Rectal smooth muscle tissue (tissue), 1 donor: ENCODE measurements at regions not wholly inside any gene's neighbourhood (a gene's known extent, or its start where the extent isn't known, plus 50 kb on each side); places are given as distances from the start of the nearest gene placed in this dataset.

Source experiments
- H3K27ac ChIP-seq: one replicate; pipeline ENCODE4 v1.7.0; 2013; ENCODE audit warnings: low read depth, low read length, inconsistent platforms
- H3K27me3 ChIP-seq: one replicate; pipeline ENCODE4 v1.7.0; 2013; ENCODE audit warnings: low read length; ENCODE audit not compliant: control insufficient read depth, insufficient read depth
- H3K36me3 ChIP-seq: one replicate; pipeline ENCODE4 v1.7.0; 2013; ENCODE audit warnings: low read length; ENCODE audit not compliant: control insufficient read depth, insufficient read depth
- H3K4me1 ChIP-seq: one replicate; pipeline ENCODE4 v1.7.0; 2013; ENCODE audit warnings: low read length; ENCODE audit not compliant: control insufficient read depth, insufficient read depth
- H3K4me3 ChIP-seq: one replicate; pipeline ENCODE4 v1.7.0; 2013; ENCODE audit warnings: low read length
- H3K9ac ChIP-seq: one replicate; pipeline ENCODE4 v1.7.0; 2013; ENCODE audit warnings: low read length

GRCh38 chr3:117811786-117812185 lies 1102.2 kb downstream of the TUSC7 start:
- Histone ChIP-seq H3K27me3 (no peaks in the 10 kb centered on the region), H3K36me3 (no peaks in the 10 kb centered on the region), H3K9ac (no peak overlapping the region), H3K27ac (no peak overlapping the region), H3K4me3 (no peak overlapping the region), H3K4me1 (no peaks in the 10 kb centered on the region)

- H3K9ac ChIP-seq, result no peak overlapping the region
- no peak overlapping the region for H3K27ac ChIP-seq
- H3K4me3 ChIP-seq, result no peak overlapping the region
- no peaks in the 10 kb centered on the region for H3K27me3 ChIP-seq
- no peaks in the 10 kb centered on the region for H3K36me3 ChIP-seq
- no peaks in the 10 kb centered on the region for H3K4me1 ChIP-seq
Measured at GRCh38 chr3:117814975-117815374, 1105.4 kb downstream of the TUSC7 start.

DNA sequence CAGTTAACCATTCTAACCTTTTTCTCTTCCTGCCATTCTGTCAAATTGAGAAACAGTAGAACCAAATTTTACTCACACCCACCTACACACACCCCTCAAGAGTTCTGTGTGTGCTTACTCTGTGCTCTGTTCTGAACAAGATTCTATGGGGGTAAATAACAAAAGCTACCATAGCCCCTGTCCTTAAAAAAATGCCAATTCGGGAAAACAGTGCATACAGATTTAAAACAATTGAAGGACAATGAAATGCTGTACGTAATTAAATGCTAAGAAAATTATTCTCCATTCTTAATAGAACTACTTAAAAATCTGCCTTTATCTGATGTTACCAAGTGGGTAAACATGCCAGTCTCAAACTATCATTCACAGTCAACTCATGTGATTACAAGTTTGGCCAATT lies 1107.5 kb downstream of the TUSC7 start:
- H3K9ac ChIP-seq, result no peak overlapping the region
- no peaks in the 10 kb centered on the region for H3K4me1 ChIP-seq
- H3K36me3 ChIP-seq, result no peaks in the 10 kb centered on the region
- no peak overlapping the region for H3K27ac ChIP-seq
- H3K4me3 ChIP-seq, result no peak overlapping the region
- no peaks in the 10 kb centered on the region for H3K27me3 ChIP-seq

DNA sequence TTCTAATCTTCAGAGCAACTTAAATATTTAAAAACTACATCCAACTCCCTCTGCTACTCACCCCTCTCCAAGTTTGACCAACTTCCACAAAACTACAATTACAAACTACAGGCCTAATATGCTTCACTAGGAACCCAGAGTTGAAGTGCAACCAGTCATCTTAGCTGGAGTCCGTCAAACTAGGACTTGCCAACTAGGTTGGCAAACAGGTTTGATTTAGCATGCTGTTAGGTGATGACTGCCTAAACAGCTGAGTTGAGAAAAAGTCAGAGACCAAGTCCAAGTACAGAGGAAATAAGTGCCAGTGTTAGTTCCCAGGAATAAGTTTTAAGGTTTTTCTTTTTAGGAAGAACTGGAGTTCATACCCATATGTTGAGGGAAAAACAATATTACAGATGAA lies 1109.0 kb downstream of the TUSC7 start:
- no peak overlapping the region for H3K27ac ChIP-seq
- H3K36me3 ChIP-seq, result no peaks in the 10 kb centered on the region
- H3K9ac ChIP-seq, result no peak overlapping the region
- H3K27me3 ChIP-seq, result no peaks in the 10 kb centered on the region
- H3K4me1 ChIP-seq, result no peaks in the 10 kb centered on the region
- H3K4me3 ChIP-seq, result no peak overlapping the region

DNA sequence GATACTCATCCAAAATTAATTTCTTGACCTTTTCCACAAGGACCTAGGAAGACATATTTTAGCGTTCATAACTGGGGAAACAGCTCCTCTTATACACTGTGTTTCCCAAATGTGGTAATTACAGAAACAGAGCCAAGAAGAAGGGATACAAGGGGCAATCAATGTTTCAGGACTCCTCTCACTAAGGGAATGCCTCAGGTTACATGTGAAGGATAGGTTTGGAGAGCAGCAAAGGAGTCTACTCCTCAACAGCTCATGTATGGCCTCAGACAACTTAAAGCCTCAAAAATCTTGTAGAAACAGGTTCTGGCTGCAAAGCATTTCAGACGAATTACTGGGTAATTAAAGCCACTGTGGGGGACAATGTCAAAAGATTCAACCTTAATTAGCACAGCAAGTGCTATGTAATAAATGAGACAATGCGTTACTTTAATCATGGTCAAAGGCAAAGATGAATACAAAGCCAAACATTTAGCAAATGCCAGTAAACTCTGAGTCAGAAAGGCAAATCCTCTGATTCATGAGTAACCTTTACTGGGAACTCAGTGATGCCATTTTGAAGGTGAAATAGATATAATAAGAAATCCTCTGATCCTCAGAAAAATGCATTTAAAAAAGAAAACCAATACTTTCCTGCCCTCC lies 1111.2 kb downstream of the TUSC7 start:
- Histone ChIP-seq H3K9ac (no peak overlapping the region), H3K27me3 (no peaks in the 10 kb centered on the region), H3K36me3 (no peaks in the 10 kb centered on the region), H3K27ac (no peak overlapping the region), H3K4me3 (no peak overlapping the region), H3K4me1 (no peaks in the 10 kb centered on the region)

GRCh38 chr3:117822416-117822815 lies 1112.8 kb downstream of the TUSC7 start:
- H3K4me1 ChIP-seq, result no peaks in the 10 kb centered on the region
- no peak overlapping the region for H3K4me3 ChIP-seq
- no peaks in the 10 kb centered on the region for H3K27me3 ChIP-seq
- no peak overlapping the region for H3K27ac ChIP-seq
- H3K9ac ChIP-seq, result no peak overlapping the region
- no peaks in the 10 kb centered on the region for H3K36me3 ChIP-seq

- H3K27me3 ChIP-seq, result no peaks in the 10 kb centered on the region
- H3K9ac ChIP-seq, result no peak overlapping the region
- no peak overlapping the region for H3K27ac ChIP-seq
- H3K36me3 ChIP-seq, result no peaks in the 10 kb centered on the region
- H3K4me1 ChIP-seq, result no peaks in the 10 kb centered on the region
- H3K4me3 ChIP-seq, result no peak overlapping the region
Measured at GRCh38 chr3:117836296-117836695, 1126.7 kb downstream of the TUSC7 start.

GRCh38 chr3:117837391-117837790 lies 1127.8 kb downstream of the TUSC7 start:
- H3K27ac ChIP-seq, result no peak overlapping the region
- H3K4me1 ChIP-seq, result no peaks in the 10 kb centered on the region
- no peak overlapping the region for H3K9ac ChIP-seq
- H3K27me3 ChIP-seq, result no peaks in the 10 kb centered on the region
- no peaks in the 10 kb centered on the region for H3K36me3 ChIP-seq
- no peak overlapping the region for H3K4me3 ChIP-seq

- Histone ChIP-seq H3K4me1 (no peaks in the 10 kb centered on the region), H3K27ac (no peak overlapping the region), H3K36me3 (no peaks in the 10 kb centered on the region)
Measured at GRCh38 chr3:117842086-117842485, 1132.5 kb downstream of the TUSC7 start.

GRCh38 chr3:117843356-117843755 lies 1133.8 kb downstream of the TUSC7 start:
- Histone ChIP-seq H3K27me3 (no peaks in the 10 kb centered on the region), H3K9ac (no peak overlapping the region)

More at GRCh38 chr3:117842086-117842485, 1132.5 kb downstream of the TUSC7 start:
- no peaks in the 10 kb centered on the region for H3K27me3 ChIP-seq
- H3K9ac ChIP-seq, result no peak overlapping the region
- no peak overlapping the region for H3K4me3 ChIP-seq

GRCh38 chr3:117844676-117845075 lies 1135.1 kb downstream of the TUSC7 start:
- H3K27ac ChIP-seq, result no peak overlapping the region
- no peaks in the 10 kb centered on the region for H3K4me1 ChIP-seq
- no peaks in the 10 kb centered on the region for H3K27me3 ChIP-seq
- no peak overlapping the region for H3K9ac ChIP-seq
- no peak overlapping the region for H3K4me3 ChIP-seq
- no peaks in the 10 kb centered on the region for H3K36me3 ChIP-seq

More at GRCh38 chr3:117843356-117843755, 1133.8 kb downstream of the TUSC7 start:
- Histone ChIP-seq H3K4me3 (no peak overlapping the region), H3K36me3 (no peaks in the 10 kb centered on the region), H3K27ac (no peak overlapping the region), H3K4me1 (no peaks in the 10 kb centered on the region)

GRCh38 chr3:117846238-117846637 lies 1136.7 kb downstream of the TUSC7 start:
- H3K9ac ChIP-seq, result no peak overlapping the region
- no peaks in the 10 kb centered on the region for H3K36me3 ChIP-seq
- no peak overlapping the region for H3K27ac ChIP-seq
- no peak overlapping the region for H3K4me3 ChIP-seq
- no peaks in the 10 kb centered on the region for H3K4me1 ChIP-seq
- no peaks in the 10 kb centered on the region for H3K27me3 ChIP-seq

DNA sequence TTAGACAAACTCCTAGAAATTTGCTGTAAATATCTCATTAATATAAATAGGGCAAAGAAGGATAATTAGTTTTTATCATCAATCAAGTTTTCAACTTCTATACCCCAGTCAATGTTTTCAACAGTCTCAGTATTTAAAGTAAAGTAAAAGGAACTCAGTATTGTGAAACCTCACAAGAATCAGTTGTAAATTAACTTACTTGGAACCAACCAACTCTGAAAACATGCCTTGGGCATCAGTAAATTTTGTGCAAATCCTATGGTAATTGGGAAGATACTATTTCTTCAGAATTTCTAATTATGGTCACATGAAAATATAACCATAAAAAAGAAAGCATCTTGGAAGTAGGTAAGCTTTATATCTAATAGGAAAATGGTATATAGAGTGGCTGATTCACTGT lies 1139.0 kb downstream of the TUSC7 start:
- Histone ChIP-seq H3K36me3 (no peaks in the 10 kb centered on the region), H3K27me3 (no peaks in the 10 kb centered on the region), H3K9ac (no peak overlapping the region), H3K4me1 (no peaks in the 10 kb centered on the region), H3K4me3 (no peak overlapping the region), H3K27ac (no peak overlapping the region)
